ENCODE measurements at regions not wholly inside any gene's neighbourhood (a gene's known extent, or its start where the extent isn't known, plus 50 kb on each side); places are given as distances from the start of the nearest gene placed in this dataset.

GRCh38 chr11:116309446-116309845 is 463.3 kb downstream of the BUD13 start:
- no peak for DNase-seq (ENCODE audit: low spot score)
- no peak overlapping the region for H3K27ac Mint-ChIP-seq (ENCODE audit: unreplicated experiment)
- H3K27me3 Mint-ChIP-seq (ENCODE audit: unreplicated experiment), result no peaks in the 10 kb centered on the region
- peaks cover 12% of the 10 kb centered on the region for H3K4me1 Mint-ChIP-seq (ENCODE audit: unreplicated experiment)
- no peaks in the 10 kb centered on the region for H3K36me3 Mint-ChIP-seq (ENCODE audit: low read depth, unreplicated experiment)
- TF ChIP-seq CTCF (IDR thresholded peaks at IDR 0.05; ENCODE audit: unreplicated experiment), result no peak
- no peaks in the 10 kb centered on the region for H3K9me3 Mint-ChIP-seq (ENCODE audit: unreplicated experiment)
- H3K4me3 Mint-ChIP-seq (ENCODE audit: unreplicated experiment), result no peak overlapping the region

- no peak overlapping the region for H3K4me3 Mint-ChIP-seq (ENCODE audit: unreplicated experiment)
- H3K9me3 Mint-ChIP-seq (ENCODE audit: unreplicated experiment), result no peaks in the 10 kb centered on the region
- H3K36me3 Mint-ChIP-seq (ENCODE audit: low read depth, unreplicated experiment), result no peaks in the 10 kb centered on the region
- H3K4me1 Mint-ChIP-seq (ENCODE audit: unreplicated experiment), result peaks cover 2% of the 10 kb centered on the region
- H3K27ac Mint-ChIP-seq (ENCODE audit: unreplicated experiment), result no peak overlapping the region
- H3K27me3 Mint-ChIP-seq (ENCODE audit: unreplicated experiment), result no peaks in the 10 kb centered on the region
- no peak for DNase-seq (ENCODE audit: low spot score)
- no peak for TF ChIP-seq CTCF (IDR thresholded peaks at IDR 0.05; ENCODE audit: unreplicated experiment)
Measured at GRCh38 chr11:116302756-116303155, 470.0 kb downstream of the BUD13 start.

GRCh38 chr11:116301141-116301540 is 471.6 kb downstream of the BUD13 start:
- Mint-ChIP-seq H3K4me1 (ENCODE audit: unreplicated experiment) (no peaks in the 10 kb centered on the region), H3K4me3 (ENCODE audit: unreplicated experiment) (no peak overlapping the region), H3K27ac (ENCODE audit: unreplicated experiment) (no peak overlapping the region), H3K9me3 (ENCODE audit: unreplicated experiment) (no peaks in the 10 kb centered on the region), H3K27me3 (ENCODE audit: unreplicated experiment) (no peaks in the 10 kb centered on the region), H3K36me3 (ENCODE audit: low read depth, unreplicated experiment) (no peaks in the 10 kb centered on the region)
- no peak for DNase-seq (ENCODE audit: low spot score)
- no peak for TF ChIP-seq CTCF (IDR thresholded peaks at IDR 0.05; ENCODE audit: unreplicated experiment)

GRCh38 chr11:116300232-116300631 is 472.6 kb downstream of the BUD13 start:
- no peak overlapping the region for H3K27ac Mint-ChIP-seq (ENCODE audit: unreplicated experiment)
- H3K4me3 Mint-ChIP-seq (ENCODE audit: unreplicated experiment), result no peak overlapping the region
- H3K36me3 Mint-ChIP-seq (ENCODE audit: low read depth, unreplicated experiment), result no peaks in the 10 kb centered on the region
- H3K27me3 Mint-ChIP-seq (ENCODE audit: unreplicated experiment), result no peaks in the 10 kb centered on the region
- H3K9me3 Mint-ChIP-seq (ENCODE audit: unreplicated experiment), result no peaks in the 10 kb centered on the region
- no peak for TF ChIP-seq CTCF (IDR thresholded peaks at IDR 0.05; ENCODE audit: unreplicated experiment)
- no peak for DNase-seq (ENCODE audit: low spot score)
- no peaks in the 10 kb centered on the region for H3K4me1 Mint-ChIP-seq (ENCODE audit: unreplicated experiment)

- no peaks in the 10 kb centered on the region for H3K27me3 Mint-ChIP-seq (ENCODE audit: unreplicated experiment)
- H3K4me3 Mint-ChIP-seq (ENCODE audit: unreplicated experiment), result no peak overlapping the region
- TF ChIP-seq CTCF (IDR thresholded peaks at IDR 0.05; ENCODE audit: unreplicated experiment), result no peak
- no peak overlapping the region for H3K27ac Mint-ChIP-seq (ENCODE audit: unreplicated experiment)
- no peak for DNase-seq (ENCODE audit: low spot score)
- H3K36me3 Mint-ChIP-seq (ENCODE audit: low read depth, unreplicated experiment), result no peaks in the 10 kb centered on the region
- H3K9me3 Mint-ChIP-seq (ENCODE audit: unreplicated experiment), result peaks cover 7% of the 10 kb centered on the region
- H3K4me1 Mint-ChIP-seq (ENCODE audit: unreplicated experiment), result no peaks in the 10 kb centered on the region
Measured at GRCh38 chr11:116294630-116295029, 478.2 kb downstream of the BUD13 start.

All from endothelial cell (in vitro differentiated cells).